HEK293T (cell line): ENCODE measurements at regions not wholly inside any gene's neighbourhood (a gene's known extent, or its start where the extent isn't known, plus 50 kb on each side); places are given as distances from the start of the nearest gene placed in this dataset.

ENCODE experiments used
- CTCF ChIA-PET: fragments of 350-600 bp; formaldehyde crosslinking; extraction: SDS; loops from one replicate; lab custom pipeline; 2021; ENCODE audit warnings: antibody characterized with exemption, inconsistent platforms; lab: Yijun Ruan, JAX
- POLR2A ChIA-PET: fragments of 350-600 bp; formaldehyde crosslinking; extraction: SDS; loops from one replicate; lab custom pipeline; 2020; ENCODE audit warnings: antibody characterized with exemption, inconsistent platforms; lab: Yijun Ruan, JAX
- DNase-seq: peaks from one replicate; pipeline ENCODE4 v3.0.0; 2012; ENCODE audit warnings: mixed read lengths; ENCODE audit errors: extremely low spot score
- ARNT ChIP-seq: fragments of 450-650 bp; IDR thresholded peaks from 2 replicates; pipeline ENCODE4 v1.6.1; 2017; ENCODE audit warnings: mild to moderate bottlenecking
- BHLHE40 ChIP-seq: fragments of 450-650 bp; IDR thresholded peaks from 2 replicates; pipeline ENCODE4 v1.6.1; 2016; ENCODE audit warnings: mild to moderate bottlenecking, moderate library complexity, borderline replicate concordance
- CTBP1 ChIP-seq: fragments of 450-650 bp; IDR thresholded peaks from 2 replicates; pipeline ENCODE4 v1.6.1; 2016; ENCODE audit warnings: borderline replicate concordance
- ELF4 ChIP-seq: fragments of 450-650 bp; IDR thresholded peaks from 2 replicates; pipeline ENCODE4 v1.6.1; 2017; ENCODE audit warnings: antibody characterized with exemption
- FOXA1 ChIP-seq: fragments of 450-650 bp; IDR thresholded peaks from 2 replicates; pipeline ENCODE4 v1.6.1; 2016; ENCODE audit warnings: mild to moderate bottlenecking
- FOXK2 ChIP-seq: fragments of 450-650 bp; IDR thresholded peaks from 2 replicates; pipeline ENCODE4 v1.6.1; 2016; ENCODE audit warnings: mild to moderate bottlenecking
- FOXM1 ChIP-seq: fragments of 450-650 bp; IDR thresholded peaks from 2 replicates; pipeline ENCODE4 v1.6.1; 2017; ENCODE audit warnings: mild to moderate bottlenecking, borderline replicate concordance
- HDGF ChIP-seq: fragments of 450-650 bp; IDR thresholded peaks from 2 replicates; pipeline ENCODE4 v1.6.1; 2017; ENCODE audit warnings: antibody characterized with exemption, borderline replicate concordance
- L3MBTL2 ChIP-seq: fragments of 450-650 bp; conservative IDR thresholded peaks from 2 replicates; pipeline ENCODE4 v1.6.1; 2016; ENCODE audit warnings: mild to moderate bottlenecking
- LEF1 ChIP-seq: fragments of 450-650 bp; IDR thresholded peaks from 2 replicates; pipeline ENCODE4 v1.6.1; 2017; ENCODE audit warnings: mild to moderate bottlenecking, borderline replicate concordance
- NFRKB ChIP-seq: fragments of 450-650 bp; IDR thresholded peaks from 2 replicates; pipeline ENCODE4 v1.6.1; 2016; ENCODE audit warnings: mild to moderate bottlenecking, moderate library complexity
- SP1 ChIP-seq: fragments of 450-650 bp; IDR thresholded peaks from 2 replicates; pipeline ENCODE4 v1.6.1; 2017
- SUZ12 ChIP-seq: fragments of 450-650 bp; IDR thresholded peaks from 2 replicates; pipeline ENCODE4 v1.6.1; 2016; ENCODE audit warnings: mild to moderate bottlenecking
- TARDBP ChIP-seq: fragments of 450-650 bp; IDR thresholded peaks from 2 replicates; pipeline ENCODE4 v1.6.1; 2016
- ZNF384 ChIP-seq: fragments of 450-650 bp; IDR thresholded peaks from 2 replicates; pipeline ENCODE4 v1.6.1; 2016
- TF ChIP-seq, protein P1 (sequence below): fragments of 450-650 bp; IDR thresholded peaks from 2 replicates; pipeline ENCODE4 v1.6.1; 2016

DNA sequence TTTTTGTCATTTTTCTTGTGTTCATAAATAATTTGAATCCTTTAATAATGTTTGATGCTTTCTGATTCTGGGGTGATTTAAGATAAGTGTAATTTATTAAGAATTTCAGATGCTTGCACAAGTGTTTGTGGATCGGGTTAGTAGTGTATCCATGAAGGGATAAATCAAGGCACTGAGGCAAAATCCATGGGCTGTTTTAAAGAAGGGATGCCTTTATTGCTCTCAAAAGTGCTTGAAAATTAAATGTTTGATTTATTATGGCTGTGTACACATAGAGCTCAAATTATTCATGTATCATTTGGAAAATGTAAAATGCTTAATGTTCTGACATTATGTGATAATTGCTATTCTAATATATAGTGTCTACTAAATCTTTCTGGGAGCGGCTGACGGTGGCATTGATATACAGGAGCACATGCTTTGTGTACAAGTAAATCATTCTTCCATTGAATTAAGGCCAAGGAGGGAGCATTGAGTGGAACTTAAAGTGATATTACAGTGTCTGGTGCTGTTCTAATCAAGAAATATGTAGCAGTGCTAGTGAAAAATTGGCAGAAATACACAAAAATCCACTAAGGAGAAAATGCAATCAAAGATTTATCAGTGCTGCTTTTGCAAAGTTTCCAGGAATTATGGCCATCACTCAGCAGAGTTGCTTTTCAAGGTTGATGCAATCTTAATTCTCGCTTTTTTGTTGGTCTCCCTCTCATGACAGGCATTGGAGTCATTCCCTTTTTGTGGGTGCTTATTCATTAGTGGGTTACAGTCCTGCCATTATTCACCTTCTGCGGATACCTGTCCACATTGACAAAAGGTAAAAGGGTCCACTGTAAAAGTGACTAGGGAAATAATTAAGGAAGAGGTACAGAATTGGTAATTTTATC, 181.6 kb downstream of the MFSD1 start:
- no peak for TF ChIP-seq BHLHE40
- no peak for TF ChIP-seq L3MBTL2
- no peak for TF ChIP-seq ZNF384
- no peak for TF ChIP-seq SUZ12
- TF ChIP-seq CTBP1 = no peak
- TF ChIP-seq FOXK2 = no peak
- TF ChIP-seq, protein P1, sequence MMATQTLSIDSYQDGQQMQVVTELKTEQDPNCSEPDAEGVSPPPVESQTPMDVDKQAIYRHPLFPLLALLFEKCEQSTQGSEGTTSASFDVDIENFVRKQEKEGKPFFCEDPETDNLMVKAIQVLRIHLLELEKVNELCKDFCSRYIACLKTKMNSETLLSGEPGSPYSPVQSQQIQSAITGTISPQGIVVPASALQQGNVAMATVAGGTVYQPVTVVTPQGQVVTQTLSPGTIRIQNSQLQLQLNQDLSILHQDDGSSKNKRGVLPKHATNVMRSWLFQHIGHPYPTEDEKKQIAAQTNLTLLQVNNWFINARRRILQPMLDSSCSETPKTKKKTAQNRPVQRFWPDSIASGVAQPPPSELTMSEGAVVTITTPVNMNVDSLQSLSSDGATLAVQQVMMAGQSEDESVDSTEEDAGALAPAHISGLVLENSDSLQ = no peak
- no peak for TF ChIP-seq LEF1
- TF ChIP-seq ARNT = no peak
- no peak for TF ChIP-seq ELF4
- TF ChIP-seq SP1 = no peak
- no peak for TF ChIP-seq HDGF
- no peak for TF ChIP-seq NFRKB
- no peak for TF ChIP-seq FOXA1
- no peak for TF ChIP-seq TARDBP
- TF ChIP-seq FOXM1 = no peak
- DNase-seq = no peak
- ChIA-PET CTCF (no interaction called here), POLR2A (no interaction called here)

DNA sequence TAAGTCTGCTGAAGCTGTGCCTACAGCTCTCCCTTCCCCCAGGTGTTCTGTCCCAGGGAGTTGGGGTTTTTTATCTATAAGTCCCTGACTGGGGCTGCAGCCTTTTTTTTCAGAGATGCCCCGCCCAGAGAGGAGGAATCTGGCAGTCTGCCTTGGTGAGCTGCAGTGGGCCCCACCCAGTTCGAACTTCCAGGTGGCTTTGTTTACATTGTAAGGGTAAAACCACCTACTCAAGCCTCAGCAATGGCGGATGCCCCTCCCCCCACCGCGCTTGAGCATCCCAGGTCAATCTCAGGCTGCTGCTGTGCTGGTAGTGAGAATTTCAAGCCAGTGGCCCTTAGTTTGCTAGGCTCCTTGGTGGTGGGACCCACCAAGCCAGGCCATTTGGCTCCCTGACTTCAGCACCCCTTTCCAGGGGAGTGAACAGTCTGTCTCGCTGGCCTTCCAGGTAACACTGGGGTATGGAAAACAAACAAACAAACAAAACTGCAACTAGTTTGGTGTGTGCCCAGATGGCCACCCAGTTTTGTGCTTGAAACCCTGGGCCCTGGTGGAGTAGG, 189.4 kb downstream of the MFSD1 start:
- ChIA-PET CTCF (no interaction called here), POLR2A (no interaction called here)
- TF ChIP-seq ELF4 = no peak
- TF ChIP-seq SP1 = no peak
- no peak for DNase-seq

DNA sequence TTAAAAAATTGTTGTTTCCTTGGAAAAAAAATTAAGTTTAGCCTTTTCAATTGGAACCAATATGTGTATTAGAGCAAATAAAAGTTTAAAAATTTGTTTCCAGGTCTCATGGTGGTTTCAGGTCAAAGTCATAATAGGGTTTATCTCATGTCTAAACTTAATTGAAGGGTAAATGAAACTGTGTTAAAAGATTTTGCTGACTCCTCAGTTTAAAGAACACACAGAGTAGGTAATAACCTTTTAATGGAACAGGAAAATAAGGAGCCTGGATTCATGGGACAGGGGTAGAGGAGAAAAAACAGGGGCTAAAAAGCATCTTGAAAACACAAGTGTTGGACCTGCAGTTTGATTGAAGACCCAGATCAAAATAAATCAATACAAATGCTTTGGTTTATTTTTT, 190.6 kb downstream of the MFSD1 start:
- TF ChIP-seq LEF1 (no peak), FOXA1 (no peak), CTBP1 (no peak), L3MBTL2 (no peak), SP1 (no peak), FOXM1 (no peak), ELF4 (no peak), TARDBP (no peak), FOXK2 (no peak), HDGF (no peak)
- POLR2A ChIA-PET = no interaction called here
- no peak for DNase-seq
- CTCF ChIA-PET = no interaction called here

DNA sequence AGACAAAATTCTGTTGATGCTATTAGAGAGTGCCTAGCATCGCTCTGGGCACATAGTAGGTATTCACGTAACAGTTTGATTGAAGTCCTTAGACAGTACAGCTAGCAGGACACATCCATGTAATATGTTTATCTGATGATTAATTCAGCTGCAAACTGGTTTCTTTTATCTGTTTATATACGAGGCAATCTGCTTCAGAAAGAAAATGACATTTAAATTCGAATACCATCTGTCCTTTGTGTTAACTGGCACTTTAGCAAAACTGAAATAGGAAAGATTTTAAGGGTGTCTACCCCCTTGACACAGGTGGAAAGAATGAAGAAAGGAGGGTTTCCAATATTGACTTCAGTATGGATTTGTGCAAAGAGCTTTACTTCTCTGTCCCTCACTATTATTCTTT, 192.5 kb downstream of the MFSD1 start:
- ChIA-PET CTCF (no interaction called here), POLR2A (no interaction called here)
- TF ChIP-seq FOXA1 (no peak), ELF4 (no peak), CTBP1 (no peak), L3MBTL2 (no peak), SP1 (no peak), ZNF384 (no peak), FOXM1 (no peak), SUZ12 (no peak), TARDBP (no peak)
- TF ChIP-seq, protein P1 = no peak
- no peak for DNase-seq

DNA sequence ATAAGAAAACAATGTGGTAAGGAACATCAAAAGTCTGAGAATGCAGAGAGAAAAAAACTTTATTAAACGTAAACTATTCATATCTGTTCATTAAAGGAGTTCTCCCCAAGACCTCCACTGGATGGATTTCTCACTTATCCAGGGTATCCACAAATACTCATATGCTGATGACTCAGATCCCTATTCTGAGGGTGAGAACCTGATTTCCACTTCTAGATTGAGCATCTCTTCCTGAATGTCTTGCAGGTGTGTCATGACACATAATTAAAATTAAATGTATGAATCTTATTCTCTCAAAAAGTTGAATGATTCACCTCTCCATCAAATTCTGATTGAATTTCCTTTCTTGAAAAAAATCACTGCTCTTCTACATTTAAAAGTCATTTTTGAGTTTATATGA, 199.9 kb downstream of the MFSD1 start:
- no peak for DNase-seq
- CTCF ChIA-PET = interaction anchor here (0.6 kb wide), 1 partner anchor 101 kb away, joined by 3 read pairs; no protein-coding TSS in a partner anchor
- POLR2A ChIA-PET = no interaction called here
- TF ChIP-seq SUZ12 = no peak
- TF ChIP-seq CTBP1 = no peak
- TF ChIP-seq, protein P1 = no peak
- no peak for TF ChIP-seq TARDBP
- no peak for TF ChIP-seq L3MBTL2
- TF ChIP-seq ZNF384 = no peak
- no peak for TF ChIP-seq ELF4
- TF ChIP-seq FOXM1 = no peak
- TF ChIP-seq LEF1 = no peak
- no peak for TF ChIP-seq FOXK2
- TF ChIP-seq HDGF = no peak
- TF ChIP-seq ARNT = no peak

DNA sequence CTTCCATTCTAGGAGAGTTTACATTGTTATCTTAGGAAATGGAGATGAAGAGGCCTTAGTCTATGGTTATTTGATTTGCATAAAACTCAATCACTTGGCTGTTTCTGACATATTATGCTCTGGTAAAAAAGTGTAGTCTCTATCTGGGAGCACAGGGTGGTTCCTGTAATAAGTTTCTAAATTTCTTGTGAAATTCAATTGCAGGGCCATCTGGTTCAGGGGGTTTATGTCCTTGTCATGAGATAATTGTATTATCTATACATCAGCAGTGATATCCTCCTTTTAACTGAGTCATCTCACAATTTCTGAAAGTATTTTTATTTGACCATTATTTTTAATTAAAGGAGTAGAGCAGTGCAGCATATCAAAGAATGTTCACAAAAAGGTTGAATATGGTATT, 203.3 kb downstream of the MFSD1 start:
- no peak for DNase-seq
- TF ChIP-seq HDGF (no peak), L3MBTL2 (no peak), ZNF384 (no peak), BHLHE40 (no peak), LEF1 (no peak), ELF4 (no peak)
- POLR2A ChIA-PET = no interaction called here
- CTCF ChIA-PET = no interaction called here
